ENCODE measurements at regions not wholly inside any gene's neighbourhood (a gene's known extent, or its start where the extent isn't known, plus 50 kb on each side); places are given as distances from the start of the nearest gene placed in this dataset.

DNA sequence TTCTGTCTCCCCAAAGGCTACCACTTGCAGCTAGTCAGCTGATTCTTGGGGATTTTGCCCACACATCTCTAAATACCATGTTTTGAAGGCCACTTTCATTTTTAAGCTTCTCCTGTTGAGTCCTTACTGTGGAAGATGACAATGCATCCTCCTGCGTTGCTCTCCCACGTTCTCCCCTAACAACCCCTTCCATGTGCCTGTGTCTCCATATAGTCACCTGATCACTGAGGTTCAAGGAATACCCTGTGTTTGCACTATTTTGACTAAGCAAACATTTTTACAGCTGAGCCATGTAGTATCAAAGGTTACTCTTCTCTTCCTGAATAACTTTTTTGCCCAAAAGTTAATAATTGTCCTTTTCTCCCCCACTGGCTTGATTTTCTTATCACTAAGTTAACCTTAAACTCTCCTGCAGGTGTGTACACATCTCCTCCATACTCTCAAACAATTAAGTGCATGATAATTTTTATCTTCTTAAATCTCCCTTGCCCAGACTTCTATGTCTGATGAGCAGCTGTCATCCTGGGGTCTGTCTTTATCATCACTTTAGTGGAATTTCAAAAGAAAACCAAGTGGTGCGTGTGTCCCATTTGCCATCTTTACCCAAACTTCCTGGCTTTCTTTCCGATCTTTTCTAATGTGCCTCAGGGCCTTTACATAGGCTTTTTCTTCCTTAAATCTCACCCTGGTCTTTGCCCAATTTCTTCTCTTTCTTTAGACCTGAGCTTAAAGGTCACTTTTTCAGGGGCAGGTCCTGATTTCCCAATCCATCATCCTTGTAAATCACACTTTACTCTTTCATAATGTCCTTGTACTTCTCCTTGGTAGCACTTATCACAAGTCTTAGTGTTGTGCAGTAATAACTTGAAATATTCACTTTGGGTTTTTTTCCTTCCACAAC lies 85.2 kb upstream of the SPATS2L start:
- Histone ChIP-seq H3K9me3 (ENCODE audit: control insufficient read depth in 2 of 2, low read length in 2 of 2) (no peaks in the 10 kb centered on the region), H3K4me3 (ENCODE audit: low read depth, low read length) (no peak overlapping the region), H3K27ac (ENCODE audit: insufficient read depth, low read length, poor library complexity, severe bottlenecking) (no peak overlapping the region), H3K27me3 (ENCODE audit: control insufficient read depth, insufficient read depth, low read length) (no peaks in the 10 kb centered on the region), H3K4me1 (ENCODE audit: control insufficient read depth, insufficient read depth, low read length, poor library complexity, severe bottlenecking) (no peaks in the 10 kb centered on the region), H3K36me3 (ENCODE audit: control insufficient read depth, insufficient read depth, low read length) (no peaks in the 10 kb centered on the region)
- no peaks in the 10 kb centered on the region for H3K36me3 Mint-ChIP-seq
- H3K9me3 Mint-ChIP-seq = peaks cover 0 to 2% (median 0%) of the 10 kb centered on the region in 7 donors
- H3K4me3 Mint-ChIP-seq = no peak overlapping the region
- H3K27me3 Mint-ChIP-seq = peaks cover 8% of the 10 kb centered on the region
- DNase-seq = no peak
- no peak for ATAC-seq (ENCODE audit: low read depth in 2 of 2)
- H3K27ac Mint-ChIP-seq = no peak overlapping the region
- no peaks in the 10 kb centered on the region for H3K4me1 Mint-ChIP-seq

DNA sequence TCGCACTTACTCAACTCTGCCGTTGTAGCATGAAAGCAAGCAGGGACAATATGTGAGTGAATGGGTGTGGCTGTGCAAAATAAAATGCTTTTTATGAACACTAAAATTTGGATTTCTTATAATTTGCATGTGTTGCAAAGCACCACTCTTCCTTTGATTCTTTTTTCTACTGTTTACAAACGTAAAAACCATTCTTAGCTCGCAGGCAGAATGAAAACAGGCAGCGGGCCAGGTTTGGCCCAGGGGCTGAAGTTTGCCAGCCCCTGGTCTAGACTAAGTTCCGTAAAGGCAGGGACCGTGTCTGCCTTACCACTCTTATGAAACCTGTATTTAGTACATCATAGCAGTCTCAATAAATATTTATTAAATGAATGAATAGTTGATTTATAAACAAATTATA lies 83.7 kb upstream of the SPATS2L start:
- no peak for DNase-seq
- H3K9me3 ChIP-seq (ENCODE audit: control insufficient read depth in 2 of 2, low read length in 2 of 2) = no peaks in the 10 kb centered on the region
- H3K4me3 ChIP-seq (ENCODE audit: low read depth, low read length) = no peak overlapping the region
- Mint-ChIP-seq H3K27me3 (peaks cover 14% of the 10 kb centered on the region), H3K27ac (peak overlapping the region in 1 of 3 donors; percentile 48), H3K4me3 (no peak overlapping the region), H3K36me3 (no peaks in the 10 kb centered on the region), H3K4me1 (no peaks in the 10 kb centered on the region), H3K9me3 (peaks cover 0 to 1% (median 0%) of the 10 kb centered on the region in 7 donors)
- H3K36me3 ChIP-seq (ENCODE audit: control insufficient read depth, insufficient read depth, low read length) = no peaks in the 10 kb centered on the region
- no peaks in the 10 kb centered on the region for H3K4me1 ChIP-seq (ENCODE audit: control insufficient read depth, insufficient read depth, low read length, poor library complexity, severe bottlenecking)
- ATAC-seq (ENCODE audit: low read depth in 2 of 2) = no peak
- H3K27me3 ChIP-seq (ENCODE audit: control insufficient read depth, insufficient read depth, low read length) = no peaks in the 10 kb centered on the region
- H3K27ac ChIP-seq (ENCODE audit: insufficient read depth, low read length, poor library complexity, severe bottlenecking) = no peak overlapping the region

DNA sequence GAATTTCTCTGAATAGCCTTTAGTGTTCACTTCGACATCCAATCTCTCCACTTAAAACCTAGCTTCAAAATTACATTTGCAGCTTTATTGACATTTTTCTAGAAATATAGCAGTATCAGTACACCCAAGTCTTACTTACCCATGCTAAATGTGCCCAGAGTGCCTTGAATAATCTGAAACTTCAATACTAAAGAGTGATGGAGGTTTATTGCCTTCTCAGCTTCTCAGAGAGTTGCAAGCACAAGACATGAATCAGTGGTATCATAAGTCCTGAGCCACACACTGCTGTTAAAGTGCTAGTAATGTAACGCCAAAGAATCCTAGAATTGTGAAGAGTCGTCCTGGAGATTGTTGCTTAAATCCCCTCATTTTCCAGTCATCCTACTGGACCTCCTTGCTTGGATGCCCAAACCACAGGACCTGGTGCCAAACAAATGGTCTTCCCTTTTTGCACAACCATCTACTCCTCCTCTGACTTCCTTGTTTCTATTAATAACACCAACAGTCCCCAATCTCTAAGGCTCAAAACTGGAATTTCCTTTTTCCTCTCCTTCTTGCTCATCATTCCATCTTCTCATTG lies 83.2 kb upstream of the SPATS2L start:
- Mint-ChIP-seq H3K4me3 (no peak overlapping the region), H3K27ac (no peak overlapping the region), H3K9me3 (peaks cover 0 to 1% (median 0%) of the 10 kb centered on the region in 7 donors), H3K27me3 (peaks cover 17% of the 10 kb centered on the region), H3K36me3 (no peaks in the 10 kb centered on the region), H3K4me1 (no peaks in the 10 kb centered on the region)
- Histone ChIP-seq H3K27me3 (ENCODE audit: control insufficient read depth, insufficient read depth, low read length) (no peaks in the 10 kb centered on the region), H3K27ac (ENCODE audit: insufficient read depth, low read length, poor library complexity, severe bottlenecking) (no peak overlapping the region), H3K9me3 (ENCODE audit: control insufficient read depth in 2 of 2, low read length in 2 of 2) (no peaks in the 10 kb centered on the region), H3K4me1 (ENCODE audit: control insufficient read depth, insufficient read depth, low read length, poor library complexity, severe bottlenecking) (no peaks in the 10 kb centered on the region), H3K4me3 (ENCODE audit: low read depth, low read length) (no peak overlapping the region), H3K36me3 (ENCODE audit: control insufficient read depth, insufficient read depth, low read length) (no peaks in the 10 kb centered on the region)
- ATAC-seq (ENCODE audit: low read depth in 2 of 2) (no peak), DNase-seq (no peak)

DNA sequence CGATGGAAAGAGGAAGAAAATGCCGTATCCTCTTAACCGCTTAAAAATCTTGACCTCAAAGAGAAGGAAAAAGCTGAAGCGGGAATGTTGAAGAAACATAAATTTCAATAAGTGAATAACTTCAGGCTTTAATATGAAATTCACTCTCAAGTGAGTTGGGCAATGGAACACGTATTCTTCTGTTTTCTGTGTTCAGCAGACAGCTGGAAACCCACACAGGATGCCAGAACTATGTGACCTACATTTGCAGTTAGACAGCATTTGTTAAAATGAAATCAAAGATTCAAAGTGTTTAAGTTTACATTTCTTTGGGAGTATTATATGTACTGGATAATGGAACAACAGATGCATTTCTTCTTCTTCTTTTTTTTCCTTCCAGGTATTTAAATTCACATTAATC lies 80.5 kb upstream of the SPATS2L start:
- H3K27me3 Mint-ChIP-seq = peaks cover 17% of the 10 kb centered on the region
- H3K4me1 Mint-ChIP-seq = no peaks in the 10 kb centered on the region
- Histone ChIP-seq H3K27ac (ENCODE audit: insufficient read depth, low read length, poor library complexity, severe bottlenecking) (no peak overlapping the region), H3K27me3 (ENCODE audit: control insufficient read depth, insufficient read depth, low read length) (peaks cover 4% of the 10 kb centered on the region), H3K4me1 (ENCODE audit: control insufficient read depth, insufficient read depth, low read length, poor library complexity, severe bottlenecking) (no peaks in the 10 kb centered on the region), H3K4me3 (ENCODE audit: low read depth, low read length) (no peak overlapping the region), H3K36me3 (ENCODE audit: control insufficient read depth, insufficient read depth, low read length) (no peaks in the 10 kb centered on the region), H3K9me3 (ENCODE audit: control insufficient read depth in 2 of 2, low read length in 2 of 2) (no peaks in the 10 kb centered on the region)
- no peak overlapping the region for H3K4me3 Mint-ChIP-seq
- H3K9me3 Mint-ChIP-seq = peaks cover 0 to 2% (median 0%) of the 10 kb centered on the region in 7 donors
- no peaks in the 10 kb centered on the region for H3K36me3 Mint-ChIP-seq
- no peak for DNase-seq
- no peak for ATAC-seq (ENCODE audit: low read depth in 2 of 2)
- H3K27ac Mint-ChIP-seq = no peak overlapping the region

DNA sequence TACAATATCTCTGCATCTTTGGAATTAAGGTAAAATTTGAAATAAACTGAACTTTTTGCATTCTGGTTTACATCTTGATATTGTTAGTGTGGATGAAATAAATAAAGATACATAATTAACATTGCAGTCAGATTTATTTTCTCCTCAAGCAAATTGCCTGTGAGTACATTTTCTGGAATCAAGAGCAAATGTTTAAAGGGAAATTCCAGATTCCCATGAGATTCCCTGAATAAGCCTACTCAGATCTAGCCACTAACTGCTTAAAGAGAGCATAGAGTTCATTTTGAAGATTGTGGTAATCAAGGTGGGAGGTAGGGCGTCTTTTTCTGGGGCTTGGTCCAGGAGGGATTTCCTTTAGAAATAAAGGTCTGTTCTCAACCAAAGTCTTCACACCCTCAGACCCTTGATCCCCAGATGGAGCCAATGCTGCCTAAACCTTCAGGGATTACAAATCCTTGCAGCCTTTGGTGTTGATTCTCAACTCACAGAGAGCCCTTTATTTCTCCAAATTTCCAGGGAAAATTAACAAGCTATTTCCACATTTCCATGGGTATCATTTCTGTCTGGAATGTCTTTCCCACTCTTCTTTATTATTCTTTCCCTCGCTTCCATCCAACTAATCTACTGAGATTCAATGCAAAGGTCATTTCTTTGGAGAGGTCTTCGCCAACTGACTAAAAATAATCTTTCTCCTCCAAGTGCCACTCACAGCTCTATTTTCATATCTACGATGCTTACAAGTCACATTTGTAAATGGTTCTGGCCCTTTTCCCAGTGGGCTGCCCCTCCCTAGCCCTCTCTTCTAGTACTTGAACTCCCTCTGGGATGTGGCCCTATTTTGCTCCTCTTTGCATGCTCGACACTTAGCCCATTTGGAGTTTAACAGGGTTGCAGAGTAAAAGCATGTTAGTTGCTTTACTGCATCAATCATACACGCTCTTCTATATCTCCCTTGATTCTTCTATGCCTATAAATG lies 79.8 kb upstream of the SPATS2L start:
- DNase-seq (no peak), ATAC-seq (ENCODE audit: low read depth in 2 of 2) (no peak)
- Histone ChIP-seq H3K4me3 (ENCODE audit: low read depth, low read length) (no peak overlapping the region), H3K27ac (ENCODE audit: insufficient read depth, low read length, poor library complexity, severe bottlenecking) (no peak overlapping the region), H3K9me3 (ENCODE audit: control insufficient read depth in 2 of 2, low read length in 2 of 2) (no peaks in the 10 kb centered on the region), H3K4me1 (ENCODE audit: control insufficient read depth, insufficient read depth, low read length, poor library complexity, severe bottlenecking) (no peaks in the 10 kb centered on the region), H3K27me3 (ENCODE audit: control insufficient read depth, insufficient read depth, low read length) (peaks cover 4% of the 10 kb centered on the region), H3K36me3 (ENCODE audit: control insufficient read depth, insufficient read depth, low read length) (no peaks in the 10 kb centered on the region)
- H3K9me3 Mint-ChIP-seq = peaks cover 0 to 2% (median 0%) of the 10 kb centered on the region in 7 donors
- no peak overlapping the region for H3K27ac Mint-ChIP-seq
- H3K36me3 Mint-ChIP-seq = no peaks in the 10 kb centered on the region
- H3K27me3 Mint-ChIP-seq = peaks cover 11% of the 10 kb centered on the region
- no peaks in the 10 kb centered on the region for H3K4me1 Mint-ChIP-seq
- H3K4me3 Mint-ChIP-seq = no peak overlapping the region

DNA sequence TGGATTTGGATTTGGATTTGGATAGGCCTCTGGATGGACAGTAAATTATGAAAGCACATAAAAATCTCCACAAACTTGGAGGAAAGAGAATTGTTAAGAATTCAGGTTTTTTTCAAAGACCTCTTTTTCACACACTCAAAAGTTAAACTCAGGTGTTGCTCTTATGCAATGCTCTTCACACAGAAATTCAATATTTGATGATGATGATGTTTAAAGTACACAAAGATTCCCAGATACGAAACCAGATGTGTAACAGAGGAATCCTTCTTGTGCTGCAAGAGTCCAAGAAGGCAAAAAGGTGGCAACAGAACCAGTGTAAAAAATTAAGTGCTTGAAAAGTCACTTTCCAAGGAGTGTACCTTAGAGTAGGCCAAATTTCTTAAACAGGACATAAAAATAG lies 75.8 kb upstream of the SPATS2L start:
- Mint-ChIP-seq H3K9me3 (peaks cover 0 to 2% (median 0%) of the 10 kb centered on the region in 7 donors), H3K36me3 (no peaks in the 10 kb centered on the region), H3K27me3 (peaks cover 15% of the 10 kb centered on the region), H3K27ac (no peak overlapping the region), H3K4me1 (no peaks in the 10 kb centered on the region), H3K4me3 (no peak overlapping the region)
- no peak for ATAC-seq (ENCODE audit: low read depth in 2 of 2)
- no peak for DNase-seq
- H3K27me3 ChIP-seq (ENCODE audit: control insufficient read depth, insufficient read depth, low read length) = peaks cover 4% of the 10 kb centered on the region
- H3K36me3 ChIP-seq (ENCODE audit: control insufficient read depth, insufficient read depth, low read length) = no peaks in the 10 kb centered on the region
- no peaks in the 10 kb centered on the region for H3K4me1 ChIP-seq (ENCODE audit: control insufficient read depth, insufficient read depth, low read length, poor library complexity, severe bottlenecking)
- H3K27ac ChIP-seq (ENCODE audit: insufficient read depth, low read length, poor library complexity, severe bottlenecking) = no peak overlapping the region
- no peaks in the 10 kb centered on the region for H3K9me3 ChIP-seq (ENCODE audit: control insufficient read depth in 2 of 2, low read length in 2 of 2)
- H3K4me3 ChIP-seq (ENCODE audit: low read depth, low read length) = no peak overlapping the region

DNA sequence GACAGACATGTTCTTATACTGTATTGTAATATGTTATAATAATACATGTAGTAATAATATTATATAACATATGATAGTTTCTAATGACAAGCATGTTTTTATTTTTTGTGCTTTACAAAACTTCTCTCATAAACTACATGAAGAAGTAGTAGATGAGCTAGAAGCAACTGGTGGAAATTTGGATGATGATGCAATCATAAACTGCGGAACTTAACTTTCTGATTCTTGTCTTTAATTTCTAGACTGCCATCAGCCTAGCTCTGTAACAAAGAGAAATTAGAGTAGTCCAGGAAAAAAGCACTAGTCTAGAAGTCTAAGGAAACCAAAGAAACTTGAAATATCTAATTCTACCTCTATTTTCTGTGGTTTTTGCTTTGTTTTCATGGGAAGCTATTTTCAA lies 71.0 kb upstream of the SPATS2L start:
- H3K36me3 Mint-ChIP-seq = no peaks in the 10 kb centered on the region
- peaks cover 22% of the 10 kb centered on the region for H3K27me3 Mint-ChIP-seq

More for the DNA sequence above, 71.0 kb upstream of the SPATS2L start:
- ATAC-seq (ENCODE audit: low read depth in 2 of 2) (no peak), DNase-seq (no peak)
- Histone ChIP-seq H3K27me3 (ENCODE audit: control insufficient read depth, insufficient read depth, low read length) (peaks cover 1% of the 10 kb centered on the region), H3K9me3 (ENCODE audit: control insufficient read depth in 2 of 2, low read length in 2 of 2) (no peaks in the 10 kb centered on the region), H3K4me1 (ENCODE audit: control insufficient read depth, insufficient read depth, low read length, poor library complexity, severe bottlenecking) (no peaks in the 10 kb centered on the region), H3K27ac (ENCODE audit: insufficient read depth, low read length, poor library complexity, severe bottlenecking) (no peak overlapping the region), H3K4me3 (ENCODE audit: low read depth, low read length) (no peak overlapping the region), H3K36me3 (ENCODE audit: control insufficient read depth, insufficient read depth, low read length) (no peaks in the 10 kb centered on the region)
- Mint-ChIP-seq H3K4me3 (no peak overlapping the region), H3K27ac (no peak overlapping the region), H3K9me3 (no peaks in the 10 kb centered on the region), H3K4me1 (peaks cover 0 to 2% (median 0%) of the 10 kb centered on the region in 4 donors)
